HepG2 (cell line): ENCODE measurements at regions not wholly inside any gene's neighbourhood (a gene's known extent, or its start where the extent isn't known, plus 50 kb on each side); places are given as distances from the start of the nearest gene placed in this dataset.

ENCODE experiments used
- ATAC-seq: fragments of 200-7000 bp; cut with Tn5 transposase; 3 replicates; pipeline ENCODE4 v1.9.1; 2020; ENCODE audit warnings: mild to moderate bottlenecking, moderate library complexity
- BruUV-seq: library from RNA; stranded (reverse); fragments of 400-500 nt; replicated peaks from 2 replicates; lab custom pipeline; 2021; lab: Mats Ljungman, UMichigan
- CTCF ChIA-PET: fragments of 300-600 bp; formaldehyde crosslinking; extraction: SDS; loops from one replicate; lab custom pipeline; 2021; ENCODE audit warnings: low total read pairs, inconsistent platforms, low intra/inter-chr PET ratio; lab: Yijun Ruan, JAX
- POLR2A ChIA-PET: fragments of 350-600 bp; sonication (Branson Sonifier 250); formaldehyde crosslinking; loops from one replicate; lab custom pipeline; 2020; ENCODE audit warnings: antibody characterized with exemption, inconsistent platforms; lab: Yijun Ruan, JAX
- DNase-seq: peaks from one replicate; pipeline ENCODE4 v3.0.0-alpha.2; 2015; ENCODE audit warnings: low spot score
- FAIRE-seq: peaks from 3 replicates; lab custom pipeline; 2011; peaks lifted over from hg19 to GRCh38; lab: Jason Lieb, UNC
- H2AFZ ChIP-seq: one replicate; pipeline ENCODE4 v1.6.1; 2011; ENCODE audit warnings: low read length, inconsistent platforms
- H3K27ac ChIP-seq: fragments of 300-600 bp; 3 replicates; pipeline ENCODE4 v1.8.0; 2011; ENCODE audit warnings: mixed run types, mild to moderate bottlenecking, mixed read lengths, low read length, inconsistent platforms; ENCODE audit not compliant: insufficient read depth; ENCODE audit errors: extremely low read length
- H3K27me3 ChIP-seq, 2 experiments: fragments of 200-600 bp in 1 of 2; 2 replicates in 1 of 2; 3 replicates in 1 of 2; pipeline versions ENCODE4 v1.6.0 to v1.8.0; 2011; ENCODE audit warnings: low read length in 2 of 2, mild to moderate bottlenecking in 2 of 2, moderate library complexity in 2 of 2, inconsistent platforms in 1 of 2; ENCODE audit not compliant: insufficient read depth in 2 of 2, control insufficient read depth in 1 of 2
- H3K36me3 ChIP-seq, 2 experiments: fragments of 200-600 bp in 1 of 2; replicated peaks in 1 of 2; 2 replicates in 1 of 2; 3 replicates in 1 of 2; pipeline versions ENCODE4 v1.5.1 to v1.8.0; 2011; ENCODE audit warnings: low read length in 2 of 2, inconsistent platforms in 1 of 2; ENCODE audit not compliant: insufficient read depth in 2 of 2, control insufficient read depth in 1 of 2
- H3K4me1 ChIP-seq: 2 replicates; pipeline ENCODE4 v1.5.1; 2012; ENCODE audit warnings: low read length, inconsistent platforms; ENCODE audit not compliant: insufficient read depth
- H3K4me2 ChIP-seq: 2 replicates; pipeline ENCODE4 v1.6.0; 2011; ENCODE audit warnings: low read depth, low read length, inconsistent platforms
- H3K4me3 ChIP-seq, 3 experiments: fragments of 200-600 bp in 1 of 3; sonication (generic), shearing (Covaris generic) in 1 of 3; replicated peaks in 1 of 3; 2 replicates each; pipeline ENCODE4 v1.5.1; 2011 to 2016; ENCODE audit warnings: low read length in 3 of 3, inconsistent platforms in 2 of 3, low read depth in 2 of 3, mild to moderate bottlenecking in 2 of 3, control low read depth in 1 of 3, mixed read lengths in 1 of 3; ENCODE audit not compliant: insufficient read depth in 1 of 3
- H3K79me2 ChIP-seq: one replicate; pipeline ENCODE4 v1.6.1; 2011; ENCODE audit warnings: low read length, inconsistent platforms; ENCODE audit not compliant: insufficient read depth
- H3K9ac ChIP-seq: 2 replicates; pipeline ENCODE4 v1.6.0; 2011; ENCODE audit warnings: mild to moderate bottlenecking, low read depth, low read length, inconsistent platforms; ENCODE audit not compliant: insufficient read depth
- H3K9me3 ChIP-seq: 2 replicates; pipeline ENCODE4 v1.5.1; 2012; ENCODE audit warnings: mild to moderate bottlenecking, low read length
- H4K20me1 ChIP-seq: 2 replicates; pipeline ENCODE4 v1.6.0; 2011; ENCODE audit warnings: inconsistent platforms, mild to moderate bottlenecking, low read length, moderate library complexity; ENCODE audit not compliant: insufficient read depth
- ADNP ChIP-seq: sonication (generic); formaldehyde crosslinking; IDR thresholded peaks from 2 replicates; pipeline ENCODE4 v1.4.0; 2020; ENCODE audit warnings: missing genetic modification reagents
- BRD4 ChIP-seq: sonication (generic); formaldehyde crosslinking; IDR thresholded peaks from 2 replicates; pipeline ENCODE4 v1.4.0; 2020; ENCODE audit warnings: missing genetic modification reagents
- CAMTA2 ChIP-seq: sonication (generic); formaldehyde crosslinking; IDR thresholded peaks from 2 replicates; pipeline ENCODE4 v1.4.0; 2020; ENCODE audit warnings: mild to moderate bottlenecking, missing genetic modification reagents, borderline replicate concordance
- FLYWCH1 ChIP-seq: sonication (generic); formaldehyde crosslinking; IDR thresholded peaks from 2 replicates; pipeline ENCODE4 v1.8.1; 2023; ENCODE audit warnings: mild to moderate bottlenecking, missing genetic modification reagents
- MYC ChIP-seq: sonication (generic); formaldehyde crosslinking; IDR thresholded peaks from 2 replicates; pipeline ENCODE4 v1.9.0; 2021; ENCODE audit warnings: missing genetic modification reagents, borderline replicate concordance
- NRL ChIP-seq: sonication (generic); formaldehyde crosslinking; IDR thresholded peaks from 2 replicates; pipeline ENCODE4 v1.5.0; 2020; ENCODE audit warnings: missing genetic modification reagents, mild to moderate bottlenecking, moderate library complexity, borderline replicate concordance
- RBAK ChIP-seq: sonication (generic); formaldehyde crosslinking; IDR thresholded peaks from 2 replicates; pipeline ENCODE4 v1.5.1; 2020; ENCODE audit warnings: mild to moderate bottlenecking, missing genetic modification reagents
- RFX5 ChIP-seq: IDR thresholded peaks from 2 replicates; pipeline ENCODE4 v1.6.1; 2011; ENCODE audit warnings: low read depth, low read length, improper control_type of control experiment
- SATB2 ChIP-seq: sonication (generic); formaldehyde crosslinking; IDR thresholded peaks from 2 replicates; pipeline ENCODE4 v1.5.0; 2020; ENCODE audit warnings: missing genetic modification reagents
- TOE1 ChIP-seq: sonication (generic); formaldehyde crosslinking; IDR thresholded peaks from 2 replicates; pipeline ENCODE4 v1.4.0; 2020; ENCODE audit warnings: mild to moderate bottlenecking, missing genetic modification reagents
- TOPORS ChIP-seq: sonication (generic); formaldehyde crosslinking; IDR thresholded peaks from 2 replicates; pipeline ENCODE4 v1.8.0; 2023; ENCODE audit warnings: mild to moderate bottlenecking, missing genetic modification reagents
- U2AF2 ChIP-seq: fragments of 200-400 bp; formaldehyde crosslinking; IDR thresholded peaks from 2 replicates; pipeline ENCODE4 v1.6.1; 2017; ENCODE audit warnings: low read depth, mild to moderate bottlenecking, low read length
- ZNF614 ChIP-seq: IDR thresholded peaks from 2 replicates; pipeline ENCODE4 v1.6.1; 2018; ENCODE audit warnings: missing biosample characterization, missing genetic modification reagents, inconsistent platforms, borderline replicate concordance
- ZNF792 ChIP-seq: IDR thresholded peaks from 2 replicates; pipeline ENCODE4 v1.6.1; 2016
- WGBS: methylation state at CpG from one replicate; pipeline ENCODE4 v1.1.6; 2017; ENCODE audit warnings: low lambda C conversion rate; 5-methylcytosine and 5-hydroxymethylcytosine counted together
- in situ Hi-C: cut with HindIII; loops from 2 replicates; pipeline ENCODE4 v1.10.0; 2017; ENCODE audit warnings: low pct_unique_long_range_greater_than_20kb; ENCODE audit not compliant: extremely low pct_ligation_motif_present
- intact Hi-C: fragments of 100-400 bp; cut with micrococcal nuclease; formaldehyde crosslinking; loops from one replicate; pipeline ENCODE4 v1.10.0; 2022; ENCODE audit not compliant: unreplicated experiment
- TF ChIP-seq, protein P1 (sequence below): sonication (generic); formaldehyde crosslinking; conservative IDR thresholded peaks from 2 replicates; pipeline ENCODE4 v1.8.0; 2022; ENCODE audit warnings: low read depth, missing genetic modification reagents
- TF ChIP-seq, protein P2 (sequence below): sonication (generic); formaldehyde crosslinking; IDR thresholded peaks from 2 replicates; pipeline ENCODE4 v1.8.1; 2022; ENCODE audit warnings: mild to moderate bottlenecking, missing genetic modification reagents
- TF ChIP-seq, protein P3 (sequence below), 2 experiments: sonication (generic) in 1 of 2; formaldehyde crosslinking in 1 of 2; IDR thresholded peaks; 2 replicates each; pipeline versions ENCODE4 v1.4.0 to v1.6.1; 2016 to 2020; ENCODE audit warnings: borderline replicate concordance in 1 of 2, low read depth in 1 of 2, mild to moderate bottlenecking in 1 of 2, missing genetic modification reagents in 1 of 2

DNA sequence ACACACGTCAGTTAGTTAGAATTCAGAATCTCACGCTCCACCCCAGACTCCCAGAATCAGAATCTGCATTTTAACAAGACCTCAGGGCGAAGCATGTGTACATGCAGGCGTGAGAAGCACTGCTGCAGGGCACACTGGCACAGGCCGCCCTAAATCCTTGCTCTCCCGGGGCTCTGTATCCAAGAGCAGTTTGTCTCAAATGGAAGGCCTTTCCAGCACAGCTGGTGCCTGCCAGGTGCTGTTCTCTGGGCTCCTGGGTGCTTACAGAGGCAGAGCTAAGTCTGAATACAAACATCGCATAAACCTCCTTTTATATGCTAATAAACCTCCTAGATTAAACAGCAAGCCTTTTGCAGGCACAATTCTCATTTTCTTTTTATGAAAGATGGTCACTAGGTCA lies 119.1 kb upstream of the CD93 start:
- FAIRE-seq (no peak), ATAC-seq (no peak), DNase-seq (no peak)
- H3K27me3 ChIP-seq: peaks cover 0 to 14% of the 10 kb centered on the region in 2 experiments; a peak in 2 of 5 replicates
- H3K4me3 ChIP-seq: no peak overlapping the region
- intact Hi-C loops (no loop called here), in situ Hi-C loops (loop anchor here (10.0 kb wide), 1 partner anchor 870 kb away; no protein-coding TSS in a partner anchor)
- H4K20me1 ChIP-seq: no peaks in the 10 kb centered on the region
- no peaks in the 10 kb centered on the region for H3K79me2 ChIP-seq
- H3K36me3 ChIP-seq: no peaks in the 10 kb centered on the region
- 39% methylated on average over 7 of the region's 7 CpGs for WGBS
- H3K9me3 ChIP-seq: no peaks in the 10 kb centered on the region
- H3K9ac ChIP-seq: no peak overlapping the region
- CTCF ChIA-PET: no interaction called here
- no peak for TF ChIP-seq TOPORS (CRISPR knock-in tag)
- TF ChIP-seq BRD4: no peak
- no peak for TF ChIP-seq U2AF2
- TF ChIP-seq, protein P1, sequence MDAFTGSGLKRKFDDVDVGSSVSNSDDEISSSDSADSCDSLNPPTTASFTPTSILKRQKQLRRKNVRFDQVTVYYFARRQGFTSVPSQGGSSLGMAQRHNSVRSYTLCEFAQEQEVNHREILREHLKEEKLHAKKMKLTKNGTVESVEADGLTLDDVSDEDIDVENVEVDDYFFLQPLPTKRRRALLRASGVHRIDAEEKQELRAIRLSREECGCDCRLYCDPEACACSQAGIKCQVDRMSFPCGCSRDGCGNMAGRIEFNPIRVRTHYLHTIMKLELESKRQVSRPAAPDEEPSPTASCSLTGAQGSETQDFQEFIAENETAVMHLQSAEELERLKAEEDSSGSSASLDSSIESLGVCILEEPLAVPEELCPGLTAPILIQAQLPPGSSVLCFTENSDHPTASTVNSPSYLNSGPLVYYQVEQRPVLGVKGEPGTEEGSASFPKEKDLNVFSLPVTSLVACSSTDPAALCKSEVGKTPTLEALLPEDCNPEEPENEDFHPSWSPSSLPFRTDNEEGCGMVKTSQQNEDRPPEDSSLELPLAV (CRISPR knock-in tag): no peak
- no peak for TF ChIP-seq RBAK (CRISPR knock-in tag)
- TF ChIP-seq TOE1 (CRISPR knock-in tag): no peak
- TF ChIP-seq SATB2 (CRISPR knock-in tag): no peak
- TF ChIP-seq NRL (CRISPR knock-in tag): no peak
- TF ChIP-seq RFX5: no peak
- no peak for TF ChIP-seq ADNP (CRISPR knock-in tag)
- no peak for TF ChIP-seq ZNF614
- TF ChIP-seq FLYWCH1 (CRISPR knock-in tag): no peak
- TF ChIP-seq, protein P2, sequence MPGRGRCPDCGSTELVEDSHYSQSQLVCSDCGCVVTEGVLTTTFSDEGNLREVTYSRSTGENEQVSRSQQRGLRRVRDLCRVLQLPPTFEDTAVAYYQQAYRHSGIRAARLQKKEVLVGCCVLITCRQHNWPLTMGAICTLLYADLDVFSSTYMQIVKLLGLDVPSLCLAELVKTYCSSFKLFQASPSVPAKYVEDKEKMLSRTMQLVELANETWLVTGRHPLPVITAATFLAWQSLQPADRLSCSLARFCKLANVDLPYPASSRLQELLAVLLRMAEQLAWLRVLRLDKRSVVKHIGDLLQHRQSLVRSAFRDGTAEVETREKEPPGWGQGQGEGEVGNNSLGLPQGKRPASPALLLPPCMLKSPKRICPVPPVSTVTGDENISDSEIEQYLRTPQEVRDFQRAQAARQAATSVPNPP (CRISPR knock-in tag): no peak
- TF ChIP-seq ZNF792: no peak
- TF ChIP-seq CAMTA2 (CRISPR knock-in tag): no peak
- TF ChIP-seq MYC (CRISPR knock-in tag): no peak
- TF ChIP-seq, protein P3, sequence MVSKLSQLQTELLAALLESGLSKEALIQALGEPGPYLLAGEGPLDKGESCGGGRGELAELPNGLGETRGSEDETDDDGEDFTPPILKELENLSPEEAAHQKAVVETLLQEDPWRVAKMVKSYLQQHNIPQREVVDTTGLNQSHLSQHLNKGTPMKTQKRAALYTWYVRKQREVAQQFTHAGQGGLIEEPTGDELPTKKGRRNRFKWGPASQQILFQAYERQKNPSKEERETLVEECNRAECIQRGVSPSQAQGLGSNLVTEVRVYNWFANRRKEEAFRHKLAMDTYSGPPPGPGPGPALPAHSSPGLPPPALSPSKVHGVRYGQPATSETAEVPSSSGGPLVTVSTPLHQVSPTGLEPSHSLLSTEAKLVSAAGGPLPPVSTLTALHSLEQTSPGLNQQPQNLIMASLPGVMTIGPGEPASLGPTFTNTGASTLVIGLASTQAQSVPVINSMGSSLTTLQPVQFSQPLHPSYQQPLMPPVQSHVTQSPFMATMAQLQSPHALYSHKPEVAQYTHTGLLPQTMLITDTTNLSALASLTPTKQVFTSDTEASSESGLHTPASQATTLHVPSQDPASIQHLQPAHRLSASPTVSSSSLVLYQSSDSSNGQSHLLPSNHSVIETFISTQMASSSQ (IDR thresholded peaks at IDR 0.05; ENCODE audit: low read depth): no peak
- TF ChIP-seq, protein P3 (CRISPR knock-in tag; IDR thresholded peaks at IDR 0.05; ENCODE audit: borderline replicate concordance): no peak
- no peak overlapping the region for H3K27ac ChIP-seq
- POLR2A ChIA-PET: no interaction called here
- no peak overlapping the region for H2AFZ ChIP-seq
- no peaks in the 10 kb centered on the region for H3K4me1 ChIP-seq
- BruUV-seq: no TSS peak
- no peak overlapping the region for H3K4me2 ChIP-seq
